ENCODE measurements at regions not wholly inside any gene's neighbourhood (a gene's known extent, or its start where the extent isn't known, plus 50 kb on each side); places are given as distances from the start of the nearest gene placed in this dataset.

DNA sequence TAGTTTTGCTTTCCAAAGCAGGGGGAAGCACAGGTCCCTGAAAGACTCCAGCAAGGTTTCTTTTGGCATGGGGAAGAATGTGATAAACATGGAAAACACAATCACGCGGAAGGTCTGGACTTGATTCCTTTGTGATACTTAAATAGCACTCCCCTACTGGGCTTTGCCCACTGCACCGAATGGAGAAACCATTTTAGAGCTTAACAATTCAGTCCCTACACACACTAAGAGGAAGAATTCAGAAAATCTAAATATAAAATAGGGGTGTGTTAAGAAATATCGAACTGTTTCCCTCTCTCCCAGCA, 71.4 kb upstream of the NHSL1 start:
- TF ChIP-seq GLIS3 (CRISPR knock-in tag; IDR thresholded peaks at IDR 0.05) (no peak), RARB (CRISPR knock-in tag; IDR thresholded peaks at IDR 0.05) (no peak), ZNF70 (CRISPR knock-in tag; IDR thresholded peaks at IDR 0.05) (no peak), ISL1 (CRISPR knock-in tag; IDR thresholded peaks at IDR 0.05) (no peak), ZFP30 (CRISPR knock-in tag; IDR thresholded peaks at IDR 0.05) (no peak), OSR1 (CRISPR knock-in tag; IDR thresholded peaks at IDR 0.05) (no peak), CSRNP3 (CRISPR knock-in tag; IDR thresholded peaks at IDR 0.05) (no peak)
- TF ChIP-seq, protein P1, sequence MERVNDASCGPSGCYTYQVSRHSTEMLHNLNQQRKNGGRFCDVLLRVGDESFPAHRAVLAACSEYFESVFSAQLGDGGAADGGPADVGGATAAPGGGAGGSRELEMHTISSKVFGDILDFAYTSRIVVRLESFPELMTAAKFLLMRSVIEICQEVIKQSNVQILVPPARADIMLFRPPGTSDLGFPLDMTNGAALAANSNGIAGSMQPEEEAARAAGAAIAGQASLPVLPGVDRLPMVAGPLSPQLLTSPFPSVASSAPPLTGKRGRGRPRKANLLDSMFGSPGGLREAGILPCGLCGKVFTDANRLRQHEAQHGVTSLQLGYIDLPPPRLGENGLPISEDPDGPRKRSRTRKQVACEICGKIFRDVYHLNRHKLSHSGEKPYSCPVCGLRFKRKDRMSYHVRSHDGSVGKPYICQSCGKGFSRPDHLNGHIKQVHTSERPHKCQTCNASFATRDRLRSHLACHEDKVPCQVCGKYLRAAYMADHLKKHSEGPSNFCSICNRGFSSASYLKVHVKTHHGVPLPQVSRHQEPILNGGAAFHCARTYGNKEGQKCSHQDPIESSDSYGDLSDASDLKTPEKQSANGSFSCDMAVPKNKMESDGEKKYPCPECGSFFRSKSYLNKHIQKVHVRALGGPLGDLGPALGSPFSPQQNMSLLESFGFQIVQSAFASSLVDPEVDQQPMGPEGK (CRISPR knock-in tag; IDR thresholded peaks at IDR 0.05; ENCODE audit: borderline replicate concordance), result no peak
